PC-3 (cell line): ENCODE measurements at regions not wholly inside any gene's neighbourhood (a gene's known extent, or its start where the extent isn't known, plus 50 kb on each side); places are given as distances from the start of the nearest gene placed in this dataset.

Experiments
- ATAC-seq: fragments of 200-7000 bp; cut with Tn5 transposase; 2 replicates; pipeline ENCODE4 v1.9.1; 2020; ENCODE audit warnings: mild to moderate bottlenecking, moderate library complexity
- BruUV-seq: library from RNA; stranded (reverse); fragments of 400-500 nt; replicated peaks from 2 replicates; lab custom pipeline; 2021; lab: Mats Ljungman, UMichigan
- CTCF ChIA-PET: fragments of 300-600 bp; sonication (Branson Sonifier 250); formaldehyde crosslinking; loops from one replicate; lab custom pipeline; 2022; ENCODE audit warnings: antibody characterized with exemption; lab: Charles Lee
- POLR2A ChIA-PET: fragments of 300-600 bp; sonication (Branson Sonifier 250); formaldehyde crosslinking; loops from one replicate; lab custom pipeline; 2022; ENCODE audit warnings: antibody characterized with exemption; ENCODE audit not compliant: unreplicated experiment; lab: Charles Lee
- DNase-seq: peaks from one replicate; pipeline ENCODE4 v3.0.0-alpha.2; 2015
- H2AFZ ChIP-seq: fragments of 300-600 bp; sonication (generic); 2 replicates; pipeline ENCODE4 v1.6.0; 2016; ENCODE audit warnings: antibody characterized with exemption, low read length
- H3F3A ChIP-seq: fragments of 300-600 bp; sonication (generic); one replicate; pipeline ENCODE4 v1.6.0; 2017; ENCODE audit warnings: antibody characterized with exemption, low read length, control low read depth, mild to moderate bottlenecking; ENCODE audit not compliant: unreplicated experiment
- H3K27ac ChIP-seq: fragments of 300-600 bp; sonication (generic); 2 replicates; pipeline ENCODE4 v1.5.1; 2016; ENCODE audit warnings: mild to moderate bottlenecking, low read length
- H3K27me3 ChIP-seq: fragments of 300-600 bp; sonication (generic); 2 replicates; pipeline ENCODE4 v1.6.1; 2016; ENCODE audit warnings: low read length, mixed read lengths
- H3K36me3 ChIP-seq: fragments of 300-600 bp; sonication (generic); 2 replicates; pipeline ENCODE4 v1.6.1; 2016; ENCODE audit warnings: low read depth, mixed run types, low read length, mixed read lengths
- H3K4me1 ChIP-seq: fragments of 300-600 bp; sonication (generic); 2 replicates; pipeline ENCODE4 v1.5.1; 2016; ENCODE audit warnings: low read length; ENCODE audit not compliant: insufficient read depth
- H3K4me2 ChIP-seq: fragments of 300-600 bp; sonication (generic); 2 replicates; pipeline ENCODE4 v1.6.0; 2016; ENCODE audit warnings: low read length
- H3K4me3 ChIP-seq: fragments of 300-600 bp; sonication (generic); 2 replicates; pipeline ENCODE4 v1.5.1; 2016; ENCODE audit warnings: mild to moderate bottlenecking, low read length, mixed read lengths
- H3K79me2 ChIP-seq: fragments of 300-600 bp; sonication (generic); 2 replicates; pipeline ENCODE4 v1.6.1; 2017; ENCODE audit warnings: low read length, mixed read lengths
- H3K9ac ChIP-seq: fragments of 300-600 bp; sonication (generic); 2 replicates; pipeline ENCODE4 v1.6.0; 2016; ENCODE audit warnings: mild to moderate bottlenecking, low read length
- H3K9me2 ChIP-seq: fragments of 300-600 bp; sonication (generic); replicated peaks from 2 replicates; pipeline ENCODE4 v1.6.1; 2016; ENCODE audit warnings: mixed run types, low read length, mixed read lengths
- H3K9me3 ChIP-seq: fragments of 300-600 bp; sonication (generic); 2 replicates; pipeline ENCODE4 v1.6.1; 2016; ENCODE audit warnings: low read length, mixed read lengths
- H4K20me1 ChIP-seq: fragments of 300-600 bp; sonication (generic); 2 replicates; pipeline ENCODE4 v1.6.1; 2016; ENCODE audit warnings: low read length, mixed read lengths
- CTCF ChIP-seq: fragments of 300-600 bp; sonication (generic); conservative IDR thresholded peaks from 2 replicates; pipeline ENCODE4 v1.5.1; 2017; ENCODE audit warnings: antibody characterized with exemption, low read depth, mild to moderate bottlenecking, low read length
- EZH2 ChIP-seq: fragments of 300-600 bp; sonication (generic); IDR thresholded peaks from one replicate; pipeline ENCODE4 v1.6.1; 2017; ENCODE audit warnings: antibody characterized with exemption, mild to moderate bottlenecking, low read length; ENCODE audit not compliant: unreplicated experiment
- EZH2phosphoT487 ChIP-seq: fragments of 300-600 bp; sonication (generic); IDR thresholded peaks from 2 replicates; pipeline ENCODE4 v1.6.1; 2018; ENCODE audit warnings: mild to moderate bottlenecking, antibody characterized with exemption, low read length, borderline replicate concordance
- intact Hi-C: fragments of 100-400 bp; cut with micrococcal nuclease; formaldehyde crosslinking; loops from 2 replicates; pipeline ENCODE4 v1.9.0; 2023

GRCh38 chr9:93899609-93900435 lies 55.3 kb downstream of the BARX1 start:
- Histone ChIP-seq H3K9ac (no peak overlapping the region), H2AFZ (no peak overlapping the region), H3K79me2 (no peaks in the 10 kb centered on the region), H3K27me3 (no peaks in the 10 kb centered on the region), H3K9me2 (no peaks in the 10 kb centered on the region), H3K27ac (no peak overlapping the region), H3K36me3 (no peaks in the 10 kb centered on the region), H3K4me3 (no peak overlapping the region), H3K4me1 (no peaks in the 10 kb centered on the region), H3K9me3 (no peaks in the 10 kb centered on the region), H3K4me2 (no peak overlapping the region), H3F3A (no peaks in the 10 kb centered on the region), H4K20me1 (no peaks in the 10 kb centered on the region)
- DNase-seq: no peak
- intact Hi-C loops: no loop called here
- no peak for ATAC-seq
- BruUV-seq: no TSS peak
- ChIA-PET CTCF (no interaction called here), POLR2A (no interaction called here)
- no peak for TF ChIP-seq EZH2
- no peak for TF ChIP-seq EZH2phosphoT487
- TF ChIP-seq CTCF: no peak

- Histone ChIP-seq H3K9ac (no peak overlapping the region), H3F3A (no peaks in the 10 kb centered on the region), H4K20me1 (no peaks in the 10 kb centered on the region), H3K36me3 (no peaks in the 10 kb centered on the region), H3K9me3 (no peaks in the 10 kb centered on the region), H3K4me2 (no peak overlapping the region), H3K27ac (no peak overlapping the region), H3K79me2 (no peaks in the 10 kb centered on the region), H3K9me2 (no peaks in the 10 kb centered on the region), H3K27me3 (no peaks in the 10 kb centered on the region), H3K4me3 (no peak overlapping the region), H3K4me1 (no peaks in the 10 kb centered on the region), H2AFZ (no peak overlapping the region)
- no peak for TF ChIP-seq CTCF
- no peak for TF ChIP-seq EZH2
- no peak for TF ChIP-seq EZH2phosphoT487
- intact Hi-C loops: no loop called here
- CTCF ChIA-PET: no interaction called here
- POLR2A ChIA-PET: no interaction called here
- no peak for ATAC-seq
- no TSS peak for BruUV-seq
- DNase-seq: no peak
Observed at GRCh38 chr9:93898502-93899426, 56.4 kb downstream of the BARX1 start.
